GM18517 (cell line): ENCODE measurements at regions not wholly inside any gene's neighbourhood (a gene's known extent, or its start where the extent isn't known, plus 50 kb on each side); places are given as distances from the start of the nearest gene placed in this dataset.
"Not testable (repeated sequence)": the region's sequence is repeated elsewhere in the genome, so short reads cannot be mapped to it uniquely, and the experiment has no call there.

Source experiments
- ATAC-seq: cut with Tn5 transposase; IDR thresholded peaks from one replicate; pipeline ENCODE4 v1.9.1; 2021; ENCODE audit warnings: mild to moderate bottlenecking, moderate library complexity; ENCODE audit not compliant: unreplicated experiment

DNA sequence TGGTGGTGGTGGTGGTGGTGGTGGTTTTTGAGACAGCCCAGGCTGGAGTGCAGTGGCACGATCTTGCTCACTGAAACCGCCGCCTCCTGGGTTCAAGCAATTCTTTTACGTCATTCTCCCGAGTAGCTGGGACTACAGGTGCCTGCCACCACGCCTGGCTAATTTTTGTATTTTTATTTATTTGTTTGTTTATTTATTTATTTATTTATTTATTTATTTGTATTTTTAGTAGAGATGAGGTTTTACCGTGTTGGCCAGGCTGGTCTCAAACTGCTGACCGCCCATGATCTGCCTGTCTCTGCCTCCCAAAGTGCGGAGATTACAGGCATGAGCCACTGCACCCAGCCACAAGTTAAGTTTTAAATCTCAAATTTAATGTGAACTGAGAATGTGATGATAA lies 126.5 kb downstream of the PCDH18 start:
- not testable (repeated sequence) for ATAC-seq

DNA sequence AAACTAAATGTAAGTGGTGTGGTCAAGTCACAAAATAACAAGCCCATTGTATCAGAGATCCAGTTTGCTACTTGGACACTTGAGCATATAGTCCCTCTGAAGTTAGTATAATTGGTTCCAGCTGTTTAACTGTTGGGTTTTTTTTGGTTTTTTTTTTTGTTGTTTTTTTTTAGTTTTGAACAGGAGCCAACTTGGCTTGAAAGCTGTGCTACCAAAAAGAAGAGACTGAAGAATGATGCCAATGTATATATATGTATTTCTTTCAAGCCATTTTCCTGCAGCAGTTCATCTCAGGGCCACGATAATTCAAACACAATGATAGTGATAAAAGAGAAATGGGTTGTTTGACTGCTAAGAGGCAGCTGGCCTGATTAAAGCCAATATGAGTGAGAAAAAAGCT lies 138.3 kb downstream of the PCDH18 start:
- no peak for ATAC-seq

DNA sequence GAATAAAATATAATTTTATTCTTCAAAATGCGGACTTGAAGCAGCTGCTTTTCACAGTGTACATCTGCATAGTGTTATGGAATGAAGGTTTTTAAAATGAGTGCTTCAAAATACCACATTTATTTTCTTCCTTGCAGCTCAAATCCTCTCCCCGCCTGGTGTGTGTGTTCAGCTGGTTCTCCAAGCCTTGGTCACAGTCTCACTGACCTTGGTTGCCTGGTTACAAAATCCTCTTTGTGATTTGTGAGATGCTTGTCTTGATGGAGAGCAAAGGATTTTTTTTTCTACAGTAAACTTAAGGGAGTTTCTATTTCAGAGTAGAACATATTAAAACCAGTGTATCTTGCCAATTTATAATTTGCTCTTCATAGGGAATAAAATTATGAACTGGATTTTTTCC lies 139.2 kb downstream of the PCDH18 start:
- no peak for ATAC-seq

DNA sequence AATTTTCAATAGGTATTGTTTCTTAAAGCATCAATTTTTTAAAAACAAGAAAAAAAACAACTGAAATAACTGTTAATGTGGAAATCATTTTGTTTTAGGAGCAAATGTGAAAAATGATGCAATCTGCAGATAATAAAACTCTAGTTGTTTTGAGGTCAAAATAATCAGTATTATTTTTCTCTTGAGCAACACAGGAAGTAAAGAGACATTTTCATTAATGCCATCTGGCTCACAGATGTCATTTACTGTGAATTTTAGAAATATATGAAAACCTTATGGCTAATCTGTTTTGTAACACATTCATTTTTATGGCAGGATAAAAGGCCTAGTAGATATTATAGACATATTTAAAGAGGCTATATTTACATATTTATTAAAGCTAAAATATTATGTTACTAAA lies 141.6 kb downstream of the PCDH18 start:
- no peak for ATAC-seq

DNA sequence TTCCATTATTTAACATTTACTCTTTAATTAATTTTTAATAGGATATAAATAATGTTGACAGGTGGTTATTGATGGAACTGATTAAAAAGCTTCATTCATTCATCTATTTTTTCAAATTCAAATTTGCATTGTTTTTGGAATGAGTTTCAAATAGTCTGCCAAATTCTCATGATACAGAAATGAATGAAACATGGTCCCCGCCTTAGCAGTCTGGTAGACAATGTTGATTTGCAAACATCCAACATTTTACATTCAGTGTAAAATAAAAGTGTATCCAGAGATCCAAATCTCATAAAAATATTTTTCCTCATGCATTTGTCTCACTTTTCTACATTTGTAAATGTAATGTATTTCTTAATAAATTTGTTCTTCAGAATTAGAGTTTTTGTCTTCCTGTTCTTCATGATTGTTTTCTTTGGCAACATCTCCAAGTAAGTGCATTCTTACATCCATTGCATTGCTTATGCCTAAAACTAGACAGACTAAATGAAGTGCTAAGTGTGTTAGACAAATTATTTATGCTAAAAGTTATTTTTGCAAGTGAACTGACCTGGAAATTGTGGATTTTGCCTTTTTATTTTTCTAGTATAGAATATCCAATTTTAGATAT lies 142.3 kb downstream of the PCDH18 start:
- ATAC-seq: no peak

DNA sequence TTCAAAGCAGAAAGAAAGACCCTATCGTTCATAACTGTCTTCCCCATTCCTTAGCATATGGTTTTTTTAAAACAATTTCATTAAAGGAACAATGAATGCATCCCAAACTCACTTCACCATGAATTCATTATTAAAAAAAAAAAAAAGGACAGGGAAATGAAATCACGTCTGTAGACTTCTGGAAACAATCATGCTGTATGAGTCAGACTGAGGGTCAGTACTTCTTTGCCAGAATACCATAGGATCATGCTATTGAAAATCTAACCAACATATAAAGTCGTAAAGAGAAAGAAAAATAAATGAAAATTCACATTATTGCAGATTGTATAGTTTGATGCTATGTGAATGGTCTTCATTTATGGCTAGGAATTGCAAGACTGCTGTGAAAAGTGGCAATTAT lies 144.4 kb downstream of the PCDH18 start:
- no peak for ATAC-seq

DNA sequence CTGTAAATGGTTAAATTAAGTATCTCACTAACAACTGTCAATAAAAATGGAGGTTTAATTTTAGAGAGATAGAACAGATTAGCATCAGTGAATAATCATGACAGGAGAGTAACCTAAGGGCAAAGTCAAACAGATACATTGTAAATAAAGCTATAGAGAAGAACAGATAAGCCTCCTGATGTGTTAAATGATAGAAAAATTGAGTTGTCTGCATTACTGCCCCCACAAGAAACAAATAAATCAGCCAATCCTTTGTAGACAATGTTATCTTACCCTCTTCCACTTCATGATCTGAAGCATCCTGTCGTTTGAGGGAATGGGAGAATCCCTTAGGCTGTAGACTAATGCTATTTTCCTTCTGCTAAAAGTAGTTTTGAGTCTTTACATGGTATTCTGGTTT lies 147.8 kb downstream of the PCDH18 start:
- no peak for ATAC-seq

DNA sequence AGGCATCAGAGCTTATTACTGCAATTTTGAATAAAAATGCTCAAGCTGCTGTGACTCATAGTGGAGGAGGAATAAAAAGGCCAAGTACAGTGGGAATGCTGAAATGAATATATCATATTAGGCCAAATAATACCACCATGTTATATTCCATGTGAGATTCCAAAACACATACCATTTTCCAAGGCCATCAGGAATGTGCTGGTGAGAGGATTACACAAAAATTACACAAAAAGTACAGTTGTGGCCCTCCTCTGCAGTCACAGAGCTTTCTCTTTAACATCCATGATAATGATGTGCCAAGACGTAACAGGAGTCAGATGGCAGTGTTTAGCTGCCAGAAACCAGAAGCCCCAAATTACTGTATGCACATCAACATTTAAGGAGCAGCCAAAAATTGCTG lies 153.5 kb downstream of the PCDH18 start:
- no peak for ATAC-seq

DNA sequence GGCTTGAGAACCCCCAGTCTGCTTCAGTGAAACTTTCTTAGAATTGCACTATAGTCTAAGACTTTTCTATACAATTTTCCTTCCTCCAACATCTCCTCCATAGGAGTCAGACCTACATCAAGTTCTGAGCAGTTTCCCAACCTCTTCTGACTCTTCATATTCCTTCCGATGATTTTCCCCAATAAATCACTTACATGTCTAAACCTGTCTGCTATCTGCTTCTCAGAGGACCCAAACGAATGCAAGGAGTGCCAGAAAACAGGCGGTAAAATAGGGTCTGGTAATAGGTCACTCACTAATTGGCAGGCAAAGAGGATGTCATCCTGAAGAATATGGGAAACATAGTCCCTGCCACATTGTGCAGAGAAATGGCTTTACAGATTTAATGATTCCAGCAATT lies 153.9 kb downstream of the PCDH18 start:
- ATAC-seq: no peak

DNA sequence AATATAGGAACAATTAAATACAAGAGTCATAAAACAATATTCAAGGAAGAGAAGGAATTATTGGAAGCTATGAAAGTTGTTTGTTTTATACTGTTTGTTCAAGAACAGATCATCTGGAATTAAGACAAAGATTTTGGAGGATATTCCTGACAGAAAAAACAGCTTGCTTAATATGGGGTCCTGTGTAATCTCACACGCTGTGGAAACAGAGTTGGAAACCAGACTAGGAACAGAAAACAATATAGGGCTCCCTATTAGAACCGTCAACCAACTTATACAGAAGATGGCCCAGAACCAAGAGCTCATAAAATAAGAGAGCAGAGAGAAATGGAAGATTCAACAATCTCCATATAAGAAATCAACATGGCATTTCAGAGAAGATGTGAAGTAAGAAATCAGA lies 156.0 kb downstream of the PCDH18 start:
- no peak for ATAC-seq

DNA sequence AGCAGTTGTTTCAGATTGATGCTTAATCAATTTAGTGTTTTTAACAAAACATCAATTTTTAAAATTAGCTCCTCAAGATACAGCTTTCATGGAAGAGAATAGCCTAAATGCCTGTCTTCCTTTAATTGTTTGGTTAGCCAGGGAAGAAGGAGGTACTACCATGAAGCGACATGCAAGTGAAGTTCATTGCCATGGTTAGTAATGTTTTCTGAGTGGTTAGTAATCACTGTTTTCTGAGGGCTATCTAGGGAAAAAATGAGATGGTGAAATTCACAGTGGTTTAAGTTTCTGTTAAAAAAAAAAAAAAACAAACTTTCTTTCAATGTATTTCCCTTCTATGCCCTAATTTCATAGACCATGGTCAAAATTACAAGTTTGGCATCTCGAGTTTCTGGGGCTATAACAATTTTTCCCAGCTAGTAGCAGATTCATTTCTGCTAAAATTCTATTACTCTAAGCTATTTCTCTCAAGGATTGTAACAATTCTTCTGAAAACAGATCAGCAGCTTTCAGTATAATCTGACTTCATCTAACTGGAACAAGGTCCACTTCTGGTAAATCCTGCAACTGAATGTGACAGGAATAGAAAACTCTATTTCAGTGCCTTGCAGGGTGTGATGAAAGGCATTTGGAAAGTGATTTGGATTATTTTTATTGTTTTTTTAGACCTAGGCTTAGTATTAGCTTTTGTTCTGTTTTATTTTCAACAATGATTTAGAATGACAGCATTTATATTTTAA lies 157.0 kb downstream of the PCDH18 start:
- ATAC-seq: no peak

DNA sequence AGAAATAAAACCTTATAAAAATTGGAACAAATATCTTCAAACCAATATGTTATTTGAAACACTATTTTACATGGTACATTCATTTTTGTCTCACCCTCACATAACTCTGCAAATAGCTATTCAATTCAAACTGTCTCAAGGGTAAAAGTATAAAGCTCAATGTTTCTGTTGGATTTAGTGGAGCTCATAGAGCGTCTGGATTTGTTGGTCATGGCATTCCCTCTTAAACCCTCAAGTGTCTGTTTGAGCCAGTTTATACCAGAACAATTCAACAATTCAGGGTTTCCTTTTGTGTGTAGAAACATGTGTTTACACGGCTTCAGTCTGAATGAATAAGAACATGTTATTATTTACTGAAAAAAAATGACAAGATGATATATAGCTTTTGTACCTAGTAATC lies 161.6 kb downstream of the PCDH18 start:
- ATAC-seq: no peak

DNA sequence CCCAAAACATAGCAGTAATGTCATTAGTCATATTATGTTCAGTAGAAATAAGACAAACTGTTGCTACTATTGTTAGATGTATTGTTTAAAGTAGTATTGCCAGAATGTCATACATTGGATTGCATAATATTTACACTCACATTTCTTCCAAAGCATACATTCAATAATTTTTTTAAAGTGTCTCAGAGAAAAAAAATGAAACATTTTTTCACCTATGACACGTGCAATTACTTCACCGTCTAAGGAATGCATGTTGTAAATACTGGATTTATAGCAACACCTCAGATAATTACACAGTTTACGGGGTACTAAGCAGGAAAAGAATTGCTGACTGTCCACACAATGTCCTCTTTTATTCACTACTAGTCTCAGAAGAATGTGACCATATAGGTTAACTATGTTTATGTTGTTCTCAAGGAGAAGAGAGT lies 162.1 kb downstream of the PCDH18 start:
- ATAC-seq: no peak

DNA sequence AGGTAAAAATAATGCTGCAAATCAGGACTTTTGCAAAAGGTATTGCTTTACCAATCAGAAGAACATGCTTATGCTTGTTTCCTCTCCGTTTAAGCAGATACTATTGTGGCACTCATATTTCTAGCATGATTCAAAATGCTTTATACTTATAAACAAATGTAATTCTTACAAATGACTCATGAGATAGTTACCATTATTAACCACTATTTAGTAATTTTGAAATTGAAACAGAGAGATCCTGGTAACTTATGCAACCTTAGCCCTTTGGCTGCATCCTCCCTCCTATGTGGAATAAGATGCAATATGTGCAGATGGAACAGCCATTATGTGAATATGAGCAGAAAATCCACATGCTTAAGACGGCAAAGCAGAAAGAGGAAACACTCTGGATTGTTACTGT lies 164.7 kb downstream of the PCDH18 start:
- no peak for ATAC-seq

DNA sequence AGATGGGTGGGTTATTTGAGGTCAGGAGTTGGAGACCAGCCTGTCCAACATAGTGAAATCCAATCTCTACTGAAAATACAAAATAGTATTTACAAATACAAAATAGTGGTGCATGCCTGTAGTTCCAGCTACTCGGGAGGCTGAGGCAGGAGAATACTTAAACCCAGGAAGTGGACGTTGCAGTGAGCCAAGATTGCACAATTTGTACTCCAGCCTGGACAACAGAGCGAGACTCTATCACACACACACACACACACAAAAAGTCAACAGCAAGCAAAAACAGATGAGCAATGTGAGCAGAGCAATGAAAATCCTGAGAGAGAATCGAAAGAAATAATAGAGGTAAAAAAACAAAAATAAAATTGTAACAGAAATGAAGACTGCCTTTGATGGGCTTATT lies 168.8 kb downstream of the PCDH18 start:
- no peak for ATAC-seq

DNA sequence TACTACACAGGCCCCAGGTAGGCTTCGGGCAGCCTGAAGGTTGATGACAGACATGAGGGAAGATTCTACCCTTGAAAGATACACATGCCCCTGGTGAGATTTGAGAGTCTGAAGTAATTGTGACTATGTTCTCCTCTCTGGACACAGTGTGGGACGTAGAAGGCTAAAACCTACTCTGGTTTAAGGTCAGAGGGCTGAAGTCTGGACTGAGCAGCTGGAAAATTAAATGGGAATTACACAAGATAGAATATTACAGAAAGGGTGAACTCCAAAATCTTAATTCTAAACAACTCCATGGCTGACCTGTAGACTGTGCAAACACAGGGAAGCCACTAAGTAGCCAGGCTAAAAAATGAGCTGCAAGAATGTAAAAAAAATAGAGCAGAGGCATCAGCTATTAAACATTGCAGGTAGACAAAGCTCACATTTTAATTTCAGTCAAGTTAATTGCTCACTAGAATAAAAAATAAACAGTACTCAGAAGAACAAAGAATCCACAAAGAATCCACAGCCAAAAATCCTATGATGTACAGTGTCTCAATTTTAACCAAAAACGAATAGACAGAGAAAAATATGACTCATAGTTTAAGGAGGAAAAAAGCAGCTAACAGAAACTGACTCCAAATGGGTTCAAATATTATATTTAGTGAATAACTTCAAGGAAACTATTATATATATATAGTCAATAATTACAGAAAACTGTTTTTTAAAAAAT lies 170.4 kb downstream of the PCDH18 start:
- no peak for ATAC-seq

DNA sequence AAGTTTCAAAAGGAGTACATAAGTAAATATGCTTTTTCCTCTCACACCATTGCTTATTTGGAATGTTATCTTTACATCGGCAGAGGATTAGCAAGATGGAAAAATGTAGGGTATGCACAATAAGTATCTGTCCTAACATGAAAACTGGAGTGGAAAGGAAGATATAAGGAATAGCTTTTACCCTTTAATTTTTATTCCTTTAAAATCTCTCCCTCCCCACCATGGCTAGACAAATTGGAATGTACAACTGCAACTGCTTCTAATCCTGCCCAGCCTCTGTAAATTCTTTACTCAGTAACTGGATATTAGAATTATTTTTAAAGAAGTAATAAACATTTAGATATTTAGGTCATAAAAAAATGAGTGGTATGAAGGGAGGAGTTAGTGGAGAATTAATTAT lies 171.5 kb downstream of the PCDH18 start:
- ATAC-seq: no peak

DNA sequence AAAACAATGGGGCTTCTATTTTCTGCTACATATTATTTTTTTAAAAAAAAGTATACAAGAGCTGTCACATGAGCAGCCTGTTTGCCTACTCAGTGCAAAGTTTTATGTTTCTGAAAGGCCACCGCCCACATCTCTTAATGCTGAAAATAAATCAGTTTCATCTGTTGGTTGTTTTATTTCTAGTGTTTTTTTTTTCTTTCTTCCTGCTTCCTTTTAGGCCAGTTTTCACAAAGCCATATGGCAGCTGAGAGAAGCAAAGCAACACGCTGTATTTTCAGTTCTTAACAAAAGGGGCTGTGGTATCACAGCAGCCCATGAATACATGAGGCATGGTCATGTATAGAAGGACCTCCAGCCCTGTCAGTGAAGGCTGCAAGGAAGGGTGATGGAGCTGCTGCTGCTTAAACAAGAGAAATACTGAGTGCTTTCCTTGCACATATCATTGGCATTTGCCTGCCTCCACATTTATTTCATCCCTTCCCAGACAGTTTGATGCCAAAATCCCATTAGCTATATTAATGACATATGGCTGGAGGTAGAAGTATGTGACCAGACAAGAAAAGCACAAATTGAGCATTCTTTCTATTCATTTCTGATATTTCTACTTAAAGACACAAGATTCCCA lies 172.5 kb downstream of the PCDH18 start:
- ATAC-seq: no peak

DNA sequence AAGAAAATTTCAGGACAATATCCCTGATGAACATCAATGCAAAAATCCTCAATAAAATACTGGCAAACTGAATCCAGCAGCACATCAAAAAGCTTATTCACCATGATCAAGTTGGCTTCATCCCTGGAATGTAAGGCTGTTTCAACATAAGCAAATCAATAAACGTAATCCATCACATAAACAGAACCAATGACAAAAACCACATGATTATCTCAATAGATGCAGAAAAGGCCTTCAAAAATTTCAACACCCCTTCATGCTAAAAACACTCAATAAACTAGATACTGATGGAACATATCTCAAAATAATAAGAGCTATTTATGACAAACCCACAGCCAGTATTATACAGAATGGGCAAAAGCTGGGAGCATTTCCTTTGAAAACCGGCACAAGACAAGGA lies 177.7 kb downstream of the PCDH18 start:
- not testable (repeated sequence) for ATAC-seq

DNA sequence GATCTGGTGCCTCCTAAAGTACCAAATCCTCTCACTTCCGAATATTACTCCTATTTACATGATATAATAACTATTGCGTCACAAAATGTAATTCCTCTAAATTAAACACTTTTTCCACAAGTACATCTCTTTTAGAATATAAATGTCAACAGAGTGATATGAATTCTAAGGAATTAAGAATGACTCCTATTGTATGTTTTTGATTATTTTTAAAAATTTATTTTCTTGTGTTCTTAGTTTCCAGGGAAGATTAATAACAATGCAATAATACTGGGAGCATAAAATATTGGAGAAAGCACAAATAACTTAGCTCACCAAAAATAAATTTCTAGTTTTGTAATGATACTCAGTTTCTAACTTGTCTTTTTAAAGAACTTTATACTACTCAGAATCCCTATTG lies 184.9 kb downstream of the PCDH18 start:
- ATAC-seq: no peak

DNA sequence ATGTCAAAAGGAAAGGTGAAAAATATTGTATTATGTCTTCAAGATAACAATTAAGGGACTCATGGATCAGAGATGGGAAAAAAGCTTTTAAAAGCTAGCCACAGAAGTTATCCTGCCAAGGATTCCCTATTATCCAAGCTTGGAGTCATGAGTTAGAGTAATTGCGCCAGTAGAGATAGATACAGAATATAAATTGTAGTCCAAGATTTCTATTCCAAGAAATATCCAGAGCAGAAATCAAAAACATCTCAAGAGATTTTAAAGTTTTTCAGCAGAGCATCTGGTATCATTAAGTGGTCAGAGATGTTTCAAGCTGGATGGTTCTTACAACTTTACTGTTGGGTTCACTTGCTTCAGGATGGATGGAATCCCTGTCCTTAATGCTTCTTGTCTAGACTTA lies 186.7 kb downstream of the PCDH18 start:
- ATAC-seq: no peak

DNA sequence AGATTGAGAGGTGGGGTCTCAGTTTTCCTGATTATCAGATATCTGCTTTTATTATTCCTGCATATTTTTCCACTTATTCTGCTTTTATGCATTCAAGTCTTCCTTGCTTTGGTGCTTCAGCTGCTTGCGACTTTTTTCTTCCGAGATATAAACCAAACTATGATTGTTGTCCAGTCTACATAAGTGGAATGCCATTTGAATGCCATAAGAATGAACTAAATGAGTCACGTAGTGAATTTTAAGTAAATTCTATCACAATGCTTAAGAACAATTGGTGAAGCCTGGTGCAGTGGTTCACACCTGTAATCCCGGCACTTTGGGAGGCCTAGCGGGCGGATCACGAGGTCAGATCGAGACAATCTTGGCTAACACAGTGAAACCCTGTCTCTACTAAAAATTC lies 189.1 kb downstream of the PCDH18 start:
- ATAC-seq: no peak
